Activated CD8-positive, alpha-beta T cell treated with anti-CD3 and anti-CD28 coated beads, Interleukin-2, amount 10 ng/mL, durations not matched to agents 7 days and 5 days (primary cell): ENCODE measurements at regions not wholly inside any gene's neighbourhood (a gene's known extent, or its start where the extent isn't known, plus 50 kb on each side); places are given as distances from the start of the nearest gene placed in this dataset.
"Not testable (repeated sequence)": the region's sequence is repeated elsewhere in the genome, so short reads cannot be mapped to it uniquely, and the experiment has no call there.

Experiments used
- ATAC-seq: fragments of 150-1000 bp; cut with Tn5 transposase; one replicate; pipeline ENCODE4 v1.10.0; 2021; ENCODE audit warnings: moderate library complexity
- CTCF ChIA-PET: fragments of 350-600 bp; sonication (Branson Sonifier 250); formaldehyde crosslinking; loops from one replicate; lab custom pipeline; 2021; ENCODE audit warnings: antibody characterized with exemption; lab: Charles Lee
- POLR2A ChIA-PET: fragments of 350-600 bp; sonication (Branson Sonifier 250); formaldehyde crosslinking; loops from one replicate; lab custom pipeline; 2021; ENCODE audit warnings: antibody characterized with exemption; lab: Charles Lee
- DNase-seq: peaks from one replicate; pipeline ENCODE4 v3.0.0-alpha.2; 2020
- H3K27ac Mint-ChIP-seq: one replicate; pipeline ENCODE4 v1.8.0; 2021; ENCODE audit warnings: mild to moderate bottlenecking, mixed read lengths
- H3K27me3 Mint-ChIP-seq: one replicate; pipeline ENCODE4 v1.8.0; 2021; ENCODE audit warnings: low read depth, mixed read lengths
- H3K36me3 Mint-ChIP-seq: one replicate; pipeline ENCODE4 v1.8.0; 2021; ENCODE audit warnings: low read depth, mixed read lengths
- H3K4me1 Mint-ChIP-seq: one replicate; pipeline ENCODE4 v1.8.0; 2021; ENCODE audit warnings: low read depth, mixed read lengths
- H3K4me3 Mint-ChIP-seq: one replicate; pipeline ENCODE4 v1.8.0; 2021; ENCODE audit warnings: mild to moderate bottlenecking, mixed read lengths
- H3K9me3 Mint-ChIP-seq: one replicate; pipeline ENCODE4 v1.8.0; 2022; ENCODE audit warnings: mixed read lengths; ENCODE audit not compliant: insufficient read depth

- Mint-ChIP-seq H3K27me3 (no peaks in the 10 kb centered on the region), H3K4me1 (no peaks in the 10 kb centered on the region), H3K4me3 (no peak overlapping the region), H3K27ac (no peak overlapping the region), H3K36me3 (no peaks in the 10 kb centered on the region), H3K9me3 (no peaks in the 10 kb centered on the region)
- POLR2A ChIA-PET, result no interaction called here
- DNase-seq, result no peak
- CTCF ChIA-PET, result no interaction called here
- no peak for ATAC-seq
Measured at GRCh38 chr6:168808232-168808631, 367.2 kb downstream of the SMOC2 start.

DNA sequence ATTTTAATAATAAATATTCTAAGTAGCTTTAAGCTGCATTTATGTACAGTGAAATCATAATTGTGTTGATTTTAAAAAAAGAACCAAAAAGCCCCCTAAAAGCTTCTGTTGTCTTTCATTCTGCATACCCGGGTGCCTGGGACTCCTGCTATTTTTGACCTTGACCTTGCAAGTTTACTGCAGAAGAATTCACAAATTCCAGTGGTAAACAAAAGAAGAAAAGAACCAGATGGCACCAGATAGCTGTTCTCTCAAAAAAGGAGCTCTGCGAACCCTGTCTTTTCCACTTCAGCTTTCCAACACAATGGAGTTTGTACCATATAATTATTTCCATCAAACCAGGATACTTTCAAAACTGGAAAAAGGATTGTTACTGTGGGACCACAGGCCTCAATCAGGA lies 363.3 kb downstream of the SMOC2 start:
- H3K36me3 Mint-ChIP-seq, result no peaks in the 10 kb centered on the region
- ATAC-seq (no peak), DNase-seq (no peak)
- no peak overlapping the region for H3K4me3 Mint-ChIP-seq
- POLR2A ChIA-PET, result no interaction called here
- CTCF ChIA-PET, result no interaction called here
- no peak overlapping the region for H3K27ac Mint-ChIP-seq
- no peaks in the 10 kb centered on the region for H3K27me3 Mint-ChIP-seq
- no peaks in the 10 kb centered on the region for H3K9me3 Mint-ChIP-seq
- H3K4me1 Mint-ChIP-seq, result no peaks in the 10 kb centered on the region

DNA sequence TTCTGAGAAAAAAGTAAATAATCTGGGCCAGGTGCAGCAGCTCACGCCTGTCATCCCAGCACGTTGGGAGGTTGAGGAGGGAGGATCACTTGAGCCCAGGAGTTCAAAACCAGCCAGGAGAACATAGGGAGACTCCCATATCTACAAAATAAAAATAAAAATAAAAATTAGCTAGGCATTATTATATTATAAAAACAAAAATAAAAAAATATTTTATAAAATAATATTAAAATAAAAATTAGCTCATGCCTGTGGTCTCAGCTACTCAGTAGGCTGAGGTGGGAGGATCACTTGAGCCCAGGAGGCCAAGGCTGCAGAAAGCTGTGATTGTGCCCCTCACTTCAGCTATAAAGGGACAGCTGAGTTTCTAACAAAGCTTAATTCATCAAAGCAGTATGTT lies 362.9 kb downstream of the SMOC2 start:
- POLR2A ChIA-PET, result no interaction called here
- H3K4me1 Mint-ChIP-seq, result no peaks in the 10 kb centered on the region
- CTCF ChIA-PET, result no interaction called here
- H3K4me3 Mint-ChIP-seq, result no peak overlapping the region
- no peak overlapping the region for H3K27ac Mint-ChIP-seq
- H3K9me3 Mint-ChIP-seq, result no peaks in the 10 kb centered on the region
- ATAC-seq (no peak), DNase-seq (no peak)
- H3K27me3 Mint-ChIP-seq, result no peaks in the 10 kb centered on the region
- no peaks in the 10 kb centered on the region for H3K36me3 Mint-ChIP-seq

DNA sequence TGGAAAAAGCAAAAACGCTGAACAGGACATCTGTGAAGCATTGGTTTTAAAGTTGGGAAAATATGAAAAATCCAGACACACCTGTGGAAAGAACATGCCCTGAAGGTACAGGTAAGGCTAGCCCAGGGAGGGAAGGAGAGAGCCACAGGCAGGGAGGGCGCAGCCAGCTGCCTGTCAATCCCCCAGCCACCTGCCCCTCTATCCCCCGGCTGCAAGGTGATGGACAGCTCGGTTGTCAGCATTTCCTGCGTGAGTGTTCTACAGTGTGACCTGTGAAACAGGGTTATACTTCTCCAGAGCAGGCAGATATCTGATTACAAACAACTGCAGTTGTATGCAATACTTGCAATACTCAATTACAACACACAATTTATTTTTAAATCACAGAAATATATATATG lies 358.1 kb downstream of the SMOC2 start:
- no peaks in the 10 kb centered on the region for H3K27me3 Mint-ChIP-seq
- ATAC-seq (no peak), DNase-seq (no peak)
- no peak overlapping the region for H3K27ac Mint-ChIP-seq
- no peaks in the 10 kb centered on the region for H3K4me1 Mint-ChIP-seq
- no peaks in the 10 kb centered on the region for H3K9me3 Mint-ChIP-seq
- POLR2A ChIA-PET, result no interaction called here
- CTCF ChIA-PET, result no interaction called here
- no peak overlapping the region for H3K4me3 Mint-ChIP-seq
- no peaks in the 10 kb centered on the region for H3K36me3 Mint-ChIP-seq

DNA sequence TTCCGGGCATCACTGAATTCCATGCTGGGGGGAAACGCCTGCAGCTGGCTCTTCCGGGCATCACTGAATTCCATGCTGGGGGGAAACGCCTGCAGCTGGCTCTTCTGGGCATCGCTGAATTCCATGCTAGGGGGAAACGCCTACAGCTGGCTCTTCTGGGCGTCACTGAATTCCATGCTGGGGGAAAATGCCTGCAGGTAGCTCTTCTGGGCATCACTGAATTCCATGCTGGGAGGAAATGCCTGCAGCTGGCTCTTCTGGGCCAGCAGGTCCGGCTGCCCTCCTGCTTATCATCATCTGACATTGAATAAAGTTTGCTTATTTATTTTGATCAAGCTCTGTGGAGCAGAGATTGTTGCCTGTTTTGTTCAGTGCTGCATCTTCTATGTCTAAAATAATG lies 355.1 kb downstream of the SMOC2 start:
- no peak overlapping the region for H3K27ac Mint-ChIP-seq
- H3K36me3 Mint-ChIP-seq, result no peaks in the 10 kb centered on the region
- no peak for DNase-seq
- no peaks in the 10 kb centered on the region for H3K27me3 Mint-ChIP-seq
- H3K4me1 Mint-ChIP-seq, result no peaks in the 10 kb centered on the region
- CTCF ChIA-PET, result no interaction called here
- ATAC-seq, result no peak
- no peak overlapping the region for H3K4me3 Mint-ChIP-seq
- no peaks in the 10 kb centered on the region for H3K9me3 Mint-ChIP-seq
- POLR2A ChIA-PET, result no interaction called here

DNA sequence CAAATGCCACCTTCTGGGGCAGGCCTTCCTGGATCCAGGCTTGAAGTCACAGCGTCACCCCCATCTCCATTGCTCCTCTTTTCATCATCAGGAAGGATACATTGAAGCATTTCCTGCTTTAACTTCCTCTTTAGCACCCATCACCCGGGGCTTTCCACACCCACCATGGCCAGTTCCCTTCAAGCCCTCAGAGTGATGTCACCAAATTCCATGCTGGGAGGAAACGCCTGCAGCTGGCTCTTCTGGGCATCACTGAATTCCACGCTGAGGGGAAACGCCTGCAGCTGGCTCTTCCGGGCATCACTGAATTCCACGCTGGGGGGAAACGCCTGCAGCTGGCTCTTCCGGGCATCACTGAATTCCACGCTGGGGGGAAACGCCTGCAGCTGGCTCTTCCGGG lies 354.6 kb downstream of the SMOC2 start:
- H3K4me3 Mint-ChIP-seq, H3K27me3 Mint-ChIP-seq, POLR2A ChIA-PET, H3K36me3 Mint-ChIP-seq, ATAC-seq, H3K4me1 Mint-ChIP-seq, H3K9me3 Mint-ChIP-seq, DNase-seq, H3K27ac Mint-ChIP-seq, CTCF ChIA-PET: not testable (repeated sequence)

DNA sequence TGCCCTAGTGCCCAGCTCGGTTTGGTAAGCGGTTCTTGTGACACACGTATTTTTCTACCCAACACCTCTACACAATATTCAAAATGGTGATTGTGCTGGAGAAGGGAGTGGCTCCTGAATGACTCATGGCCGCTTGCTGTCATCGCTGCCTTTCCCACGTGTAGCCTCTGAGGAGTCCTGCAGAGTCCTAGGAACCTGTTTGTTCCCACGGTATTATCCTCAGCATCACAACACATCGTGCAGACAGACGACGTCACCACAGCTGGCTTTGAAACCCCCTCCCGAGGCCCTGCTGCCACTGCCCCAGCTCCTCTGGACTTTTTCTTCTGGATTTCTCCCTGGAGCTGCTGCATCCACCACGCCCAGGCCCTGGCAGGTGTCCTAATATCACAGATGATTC lies 353.5 kb downstream of the SMOC2 start:
- Mint-ChIP-seq H3K4me3 (no peak overlapping the region), H3K27ac (no peak overlapping the region), H3K4me1 (no peaks in the 10 kb centered on the region), H3K27me3 (no peaks in the 10 kb centered on the region), H3K36me3 (no peaks in the 10 kb centered on the region), H3K9me3 (no peaks in the 10 kb centered on the region)
- ATAC-seq (no peak), DNase-seq (no peak)
- CTCF ChIA-PET, result no interaction called here
- POLR2A ChIA-PET, result no interaction called here

DNA sequence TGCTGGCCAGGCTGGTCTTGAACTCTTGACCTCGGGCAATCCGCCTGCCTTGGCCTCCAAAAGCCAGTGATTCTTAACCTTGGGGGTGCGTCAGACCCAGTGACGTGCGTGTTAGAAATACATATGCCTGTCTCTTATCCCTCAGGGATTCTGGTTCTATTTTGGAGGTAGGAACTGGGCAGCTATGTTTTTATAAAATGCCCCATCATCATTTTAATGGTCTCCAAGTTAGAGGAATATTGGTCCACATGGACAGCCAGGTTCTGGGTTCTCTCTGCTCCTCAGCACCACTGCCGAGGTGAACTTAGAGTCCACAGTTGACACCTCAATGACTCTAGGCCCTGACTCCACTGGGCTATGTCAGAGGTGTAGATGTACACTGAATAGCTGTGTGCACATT lies 352.7 kb downstream of the SMOC2 start:
- DNase-seq (no peak), ATAC-seq (no peak)
- Mint-ChIP-seq H3K4me3 (no peak overlapping the region), H3K27ac (no peak overlapping the region), H3K4me1 (no peaks in the 10 kb centered on the region), H3K36me3 (no peaks in the 10 kb centered on the region), H3K9me3 (no peaks in the 10 kb centered on the region), H3K27me3 (no peaks in the 10 kb centered on the region)
- CTCF ChIA-PET, result no interaction called here
- POLR2A ChIA-PET, result no interaction called here

- Mint-ChIP-seq H3K4me3 (no peak overlapping the region), H3K9me3 (no peaks in the 10 kb centered on the region), H3K4me1 (no peaks in the 10 kb centered on the region), H3K27ac (no peak overlapping the region), H3K27me3 (no peaks in the 10 kb centered on the region), H3K36me3 (no peaks in the 10 kb centered on the region)
- no peak for DNase-seq
- ChIA-PET CTCF (no interaction called here), POLR2A (no interaction called here)
- ATAC-seq, result no peak
Measured at GRCh38 chr6:168791917-168792316, 350.9 kb downstream of the SMOC2 start.

DNA sequence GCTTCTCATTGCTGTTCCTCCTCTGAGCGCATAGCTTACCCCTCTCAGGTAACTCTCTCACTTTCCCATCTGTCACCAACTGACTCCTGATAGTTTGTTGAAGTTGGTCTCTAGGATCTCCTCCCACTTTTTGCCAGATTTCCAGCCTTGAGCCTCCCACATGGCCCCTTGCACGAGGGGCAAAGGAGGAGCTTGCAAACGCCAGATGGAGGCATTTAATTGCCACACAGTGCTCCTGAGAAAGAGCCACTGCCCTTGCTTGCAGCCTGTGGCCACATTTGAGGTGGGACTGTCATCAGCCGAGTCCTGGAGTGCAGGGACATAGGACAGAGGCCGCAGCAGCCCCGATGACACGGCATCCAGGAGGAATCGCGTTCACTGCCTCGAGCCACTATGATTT lies 348.7 kb downstream of the SMOC2 start:
- CTCF ChIA-PET, result no interaction called here
- H3K4me1 Mint-ChIP-seq, result no peaks in the 10 kb centered on the region

GRCh38 chr6:168785720-168786511 lies 344.9 kb downstream of the SMOC2 start:
- Mint-ChIP-seq H3K4me1 (no peaks in the 10 kb centered on the region), H3K27ac (no peak overlapping the region), H3K4me3 (no peak overlapping the region), H3K36me3 (no peaks in the 10 kb centered on the region), H3K27me3 (no peaks in the 10 kb centered on the region), H3K9me3 (no peaks in the 10 kb centered on the region)
- ATAC-seq (no peak), DNase-seq (no peak)
- POLR2A ChIA-PET, result no interaction called here
- CTCF ChIA-PET, result no interaction called here

More for the DNA sequence above, 348.7 kb downstream of the SMOC2 start:
- no peaks in the 10 kb centered on the region for H3K9me3 Mint-ChIP-seq
- DNase-seq (no peak), ATAC-seq (no peak)
- no peaks in the 10 kb centered on the region for H3K27me3 Mint-ChIP-seq
- POLR2A ChIA-PET, result no interaction called here
- H3K36me3 Mint-ChIP-seq, result no peaks in the 10 kb centered on the region
- no peak overlapping the region for H3K4me3 Mint-ChIP-seq
- no peak overlapping the region for H3K27ac Mint-ChIP-seq

DNA sequence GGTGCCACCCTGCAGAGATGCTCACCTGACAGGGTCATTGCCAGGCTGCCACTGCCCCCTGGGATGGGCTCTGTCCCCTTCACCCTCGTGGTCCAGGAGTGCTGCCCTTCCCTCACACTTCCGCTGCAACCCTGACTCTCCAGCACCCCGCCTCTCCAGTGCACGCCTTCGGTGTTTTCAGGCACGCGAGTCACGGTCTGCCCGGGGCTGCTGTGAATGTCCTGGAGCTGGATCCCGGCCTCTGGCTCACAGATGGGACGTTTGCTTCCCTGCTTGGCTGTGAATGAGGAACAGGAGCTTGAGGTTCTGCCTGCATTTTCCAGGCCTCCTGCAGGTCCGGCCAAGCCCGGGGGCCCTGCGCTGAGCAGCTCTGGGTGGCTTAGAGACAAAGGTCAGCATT lies 343.4 kb downstream of the SMOC2 start:
- ChIA-PET CTCF (no interaction called here), POLR2A (no interaction called here)
- Mint-ChIP-seq H3K9me3 (no peaks in the 10 kb centered on the region), H3K27ac (no peak overlapping the region), H3K36me3 (no peaks in the 10 kb centered on the region), H3K27me3 (no peaks in the 10 kb centered on the region), H3K4me1 (no peaks in the 10 kb centered on the region), H3K4me3 (no peak overlapping the region)
- ATAC-seq (no peak), DNase-seq (no peak)

GRCh38 chr6:168783720-168784119 lies 342.7 kb downstream of the SMOC2 start:
- Mint-ChIP-seq H3K27ac (no peak overlapping the region), H3K36me3 (no peaks in the 10 kb centered on the region), H3K27me3 (no peaks in the 10 kb centered on the region), H3K4me1 (no peaks in the 10 kb centered on the region), H3K9me3 (no peaks in the 10 kb centered on the region), H3K4me3 (no peak overlapping the region)
- ChIA-PET POLR2A (no interaction called here), CTCF (no interaction called here)
- DNase-seq, result no peak
- no peak for ATAC-seq
